B cell (primary cell): ENCODE measurements at regions not wholly inside any gene's neighbourhood (a gene's known extent, or its start where the extent isn't known, plus 50 kb on each side); places are given as distances from the start of the nearest gene placed in this dataset.

Experiments used
- ATAC-seq: fragments of 200-7000 bp; cut with Tn5 transposase; one replicate; pipeline ENCODE4 v1.10.0; 2021; ENCODE audit warnings: low read depth, mild to moderate bottlenecking, moderate number of reproducible peaks, moderate library complexity
- CTCF ChIA-PET: fragments of 350-600 bp; sonication (Branson Sonifier 250); formaldehyde crosslinking; loops from one replicate; lab custom pipeline; 2021; ENCODE audit warnings: antibody characterized with exemption, inconsistent platforms; lab: Charles Lee
- POLR2A ChIA-PET: fragments of 350-600 bp; sonication (Branson Sonifier 250); formaldehyde crosslinking; loops from one replicate; lab custom pipeline; 2021; ENCODE audit warnings: antibody characterized with exemption; lab: Charles Lee
- DNase-seq: peaks from one replicate; pipeline ENCODE4 v3.0.0; 2013
- H2AFZ ChIP-seq: 2 replicates; pipeline ENCODE4 v1.6.1; 2012; ENCODE audit warnings: mild to moderate bottlenecking, low read depth, low read length; ENCODE audit not compliant: insufficient read depth, poor library complexity, severe bottlenecking
- H3K27ac ChIP-seq, 2 donors: 1 replicate in 1 of 2; 2 replicates in 1 of 2; pipeline ENCODE4 v1.5.1; 2012 to 2013; ENCODE audit warnings: low read length in 2 of 2, mild to moderate bottlenecking in 2 of 2, moderate library complexity in 1 of 2
- H3K27me3 ChIP-seq, 4 experiments: fragments of 200-600 bp in 1 of 4; sonication (generic) in 1 of 4; replicated peaks in 1 of 4; 1 replicate in 2 of 4; 2 replicates in 2 of 4; pipeline versions ENCODE4 v1.6.1 to v1.7.0; 2013 to 2016; ENCODE audit warnings: low read length in 3 of 4, mild to moderate bottlenecking in 2 of 4, mixed read lengths in 1 of 4, moderate library complexity in 1 of 4; ENCODE audit not compliant: insufficient read depth in 4 of 4, control insufficient read depth in 3 of 4; ENCODE audit errors: control extremely low read depth in 1 of 4
- H3K36me3 ChIP-seq, 2 experiments: replicated peaks in 1 of 2; 1 replicate in 1 of 2; 2 replicates in 1 of 2; pipeline versions ENCODE4 v1.6.1 to v1.7.1; 2013; ENCODE audit warnings: low read length in 1 of 2; ENCODE audit not compliant: insufficient read depth in 2 of 2, control insufficient read depth in 1 of 2; ENCODE audit errors: control extremely low read depth in 1 of 2, extremely low read depth in 1 of 2
- H3K4me1 ChIP-seq, 2 donors: fragments of 200-600 bp in 1 of 2; sonication (generic) in 1 of 2; 1 replicate in 1 of 2; 2 replicates in 1 of 2; pipeline versions ENCODE4 v1.5.1 to v1.6.1; 2013 to 2017; ENCODE audit warnings: low read length in 2 of 2; ENCODE audit not compliant: control insufficient read depth in 2 of 2, insufficient read depth in 2 of 2
- H3K4me2 ChIP-seq: replicated peaks from 2 replicates; pipeline ENCODE3; 2012; ENCODE audit warnings: mild to moderate bottlenecking, low read depth, low read length; ENCODE audit not compliant: poor library complexity, severe bottlenecking
- H3K4me3 ChIP-seq, 5 experiments: fragments of 200-600 bp in 1 of 5; sonication (generic) in 1 of 5; 1 replicate in 3 of 5; 2 replicates in 2 of 5; pipeline versions ENCODE4 v1.5.1 to v1.7.0; 2011 to 2016; ENCODE audit warnings: low read length in 4 of 5, mild to moderate bottlenecking in 4 of 5, low read depth in 2 of 5, control low read depth in 1 of 5, moderate library complexity in 1 of 5; ENCODE audit not compliant: insufficient read depth in 1 of 5; ENCODE audit errors: control extremely low read depth in 1 of 5, extremely low read depth in 1 of 5
- H3K79me2 ChIP-seq: fragments of 200-600 bp; sonication (generic); one replicate; pipeline ENCODE4 v1.6.0; 2016; ENCODE audit warnings: low read length; ENCODE audit not compliant: control insufficient read depth, insufficient read depth
- H3K9ac ChIP-seq: fragments of 200-600 bp; sonication (generic); 2 replicates; pipeline ENCODE4 v1.6.1; 2017; ENCODE audit warnings: mild to moderate bottlenecking, low read length, moderate library complexity
- H3K9me3 ChIP-seq, 3 donors: one replicate each; pipeline versions ENCODE4 v1.6.1 to v1.7.1; 2013; ENCODE audit warnings: low read length in 2 of 3; ENCODE audit not compliant: control insufficient read depth in 2 of 3, insufficient read depth in 1 of 3; ENCODE audit errors: control extremely low read depth in 1 of 3
- H4K20me1 ChIP-seq: 2 replicates; pipeline ENCODE4 v1.6.0; 2012; ENCODE audit warnings: mild to moderate bottlenecking, low read length; ENCODE audit not compliant: insufficient read depth, control insufficient read depth, poor library complexity, severe bottlenecking
- H3K27ac Mint-ChIP-seq: one replicate; pipeline ENCODE4 v1.8.0; 2021; ENCODE audit warnings: mixed read lengths
- H3K27me3 Mint-ChIP-seq: one replicate; pipeline ENCODE4 v1.8.0; 2021; ENCODE audit warnings: mixed read lengths
- H3K4me1 Mint-ChIP-seq: one replicate; pipeline ENCODE4 v1.8.0; 2021; ENCODE audit warnings: mixed read lengths
- H3K4me3 Mint-ChIP-seq: one replicate; pipeline ENCODE4 v1.8.0; 2021; ENCODE audit warnings: mixed read lengths
- H3K9me3 Mint-ChIP-seq: one replicate; pipeline ENCODE4 v1.8.0; 2022; ENCODE audit warnings: mixed read lengths; ENCODE audit not compliant: insufficient read depth
- CTCF ChIP-seq: fragments of 200-600 bp; IDR thresholded peaks from one replicate; pipeline ENCODE4 v1.8.0; 2022; ENCODE audit warnings: antibody characterized with exemption, mild to moderate bottlenecking
- EZH2 ChIP-seq: IDR thresholded peaks from 2 replicates; pipeline ENCODE4 v1.6.1; 2012; ENCODE audit warnings: borderline replicate concordance, low read depth, mild to moderate bottlenecking, moderate library complexity, low read length; ENCODE audit not compliant: insufficient read depth, poor library complexity, severe bottlenecking
- WGBS: methylation state at CpG from one replicate; pipeline ENCODE4 v1.1.5; 2013; ENCODE audit warnings: missing lambda C conversion rate; ENCODE audit not compliant: insufficient coverage; 5-methylcytosine and 5-hydroxymethylcytosine counted together
- intact Hi-C: fragments of 100-400 bp; cut with micrococcal nuclease; formaldehyde crosslinking; loops from one replicate; pipeline ENCODE4 v1.10.0; 2022

GRCh38 chr7:113175525-113176104 lies 57.3 kb upstream of the SMIM30 start:
- DNase-seq (no peak), ATAC-seq (no peak)
- Histone ChIP-seq H3K79me2 (no peaks in the 10 kb centered on the region), H3K27me3 (no peaks in the 10 kb centered on the region), H3K9me3 (peaks cover 0 to 3% (median 0%) of the 10 kb centered on the region in 3 donors), H3K4me1 (no peaks in the 10 kb centered on the region), H3K27ac (no peak overlapping the region), H3K4me3 (no peak overlapping the region), H3K4me2 (no peak overlapping the region), H3K36me3 (no peaks in the 10 kb centered on the region), H2AFZ (no peak overlapping the region), H4K20me1 (no peaks in the 10 kb centered on the region), H3K9ac (no peak overlapping the region)
- Mint-ChIP-seq H3K4me3 (no peak overlapping the region), H3K27me3 (peaks cover 5% of the 10 kb centered on the region), H3K9me3 (no peaks in the 10 kb centered on the region), H3K4me1 (no peaks in the 10 kb centered on the region), H3K27ac (no peak overlapping the region)
- TF ChIP-seq CTCF (no peak), EZH2 (no peak)
- intact Hi-C loops = no loop called here
- POLR2A ChIA-PET = no interaction called here
- CTCF ChIA-PET = no interaction called here
- WGBS = no CpG with 5 or more reads among the region's 1 CpG

- H3K36me3 ChIP-seq = no peaks in the 10 kb centered on the region
- DNase-seq = no peak
- H3K4me3 ChIP-seq = no peak overlapping the region
- peaks cover 0 to 3% (median 0%) of the 10 kb centered on the region in 3 donors for H3K9me3 ChIP-seq
- H3K27ac ChIP-seq = no peak overlapping the region
- H4K20me1 ChIP-seq = no peaks in the 10 kb centered on the region
- ATAC-seq = no peak
- Mint-ChIP-seq H3K4me3 (no peak overlapping the region), H3K4me1 (no peaks in the 10 kb centered on the region), H3K27ac (no peak overlapping the region), H3K9me3 (no peaks in the 10 kb centered on the region), H3K27me3 (peaks cover 9% of the 10 kb centered on the region)
- H3K79me2 ChIP-seq = no peaks in the 10 kb centered on the region
- ChIA-PET POLR2A (no interaction called here), CTCF (no interaction called here)
- WGBS = 91% methylated on average over 11 of the region's 11 CpGs
- H3K9ac ChIP-seq = no peak overlapping the region
- H3K27me3 ChIP-seq = no peaks in the 10 kb centered on the region
- no peak for TF ChIP-seq CTCF
- no peak for TF ChIP-seq EZH2
- H3K4me1 ChIP-seq = no peaks in the 10 kb centered on the region
- H2AFZ ChIP-seq = no peak overlapping the region
- intact Hi-C loops = no loop called here
- H3K4me2 ChIP-seq = no peak overlapping the region
Measured at GRCh38 chr7:113172726-113173125, 54.4 kb upstream of the SMIM30 start.
